ENCODE measurements at regions not wholly inside any gene's neighbourhood (a gene's known extent, or its start where the extent isn't known, plus 50 kb on each side); places are given as distances from the start of the nearest gene placed in this dataset.

DNA sequence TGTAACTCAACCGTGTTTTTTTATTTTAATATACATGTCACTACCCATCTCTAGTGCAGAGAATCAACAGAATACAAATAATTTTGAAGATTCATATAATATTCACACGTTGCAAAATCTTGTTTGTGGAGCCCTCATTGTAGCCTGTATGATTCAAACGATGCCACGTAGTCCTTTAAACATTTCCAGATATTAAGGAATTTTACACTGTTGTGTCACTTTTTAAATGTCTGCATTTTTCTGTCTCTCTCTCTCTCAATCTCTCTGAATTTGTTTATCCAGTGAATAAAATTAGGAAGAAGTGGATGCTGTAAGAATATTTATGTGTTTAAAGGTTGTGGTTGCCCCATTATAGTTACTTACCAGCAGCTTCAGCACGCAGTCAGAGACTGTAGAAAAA, 262.0 kb downstream of the PAX1 start:
- no peak for TF ChIP-seq EZH2 (IDR thresholded peaks at IDR 0.05; ENCODE audit: low read length)
- TF ChIP-seq, protein P1, sequence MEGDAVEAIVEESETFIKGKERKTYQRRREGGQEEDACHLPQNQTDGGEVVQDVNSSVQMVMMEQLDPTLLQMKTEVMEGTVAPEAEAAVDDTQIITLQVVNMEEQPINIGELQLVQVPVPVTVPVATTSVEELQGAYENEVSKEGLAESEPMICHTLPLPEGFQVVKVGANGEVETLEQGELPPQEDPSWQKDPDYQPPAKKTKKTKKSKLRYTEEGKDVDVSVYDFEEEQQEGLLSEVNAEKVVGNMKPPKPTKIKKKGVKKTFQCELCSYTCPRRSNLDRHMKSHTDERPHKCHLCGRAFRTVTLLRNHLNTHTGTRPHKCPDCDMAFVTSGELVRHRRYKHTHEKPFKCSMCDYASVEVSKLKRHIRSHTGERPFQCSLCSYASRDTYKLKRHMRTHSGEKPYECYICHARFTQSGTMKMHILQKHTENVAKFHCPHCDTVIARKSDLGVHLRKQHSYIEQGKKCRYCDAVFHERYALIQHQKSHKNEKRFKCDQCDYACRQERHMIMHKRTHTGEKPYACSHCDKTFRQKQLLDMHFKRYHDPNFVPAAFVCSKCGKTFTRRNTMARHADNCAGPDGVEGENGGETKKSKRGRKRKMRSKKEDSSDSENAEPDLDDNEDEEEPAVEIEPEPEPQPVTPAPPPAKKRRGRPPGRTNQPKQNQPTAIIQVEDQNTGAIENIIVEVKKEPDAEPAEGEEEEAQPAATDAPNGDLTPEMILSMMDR (optimal IDR thresholded peaks at IDR 0.05 in 1 of 3, IDR thresholded peaks at IDR 0.05 in 1 of 3, conservative IDR thresholded peaks at IDR 0.05 in 1 of 3; ENCODE audit: extremely low read depth in 1 of 3, insufficient read depth in 2 of 3, low read length in 3 of 3): no peak
